Ureter (tissue), 1 donor: ENCODE measurements at regions not wholly inside any gene's neighbourhood (a gene's known extent, or its start where the extent isn't known, plus 50 kb on each side); places are given as distances from the start of the nearest gene placed in this dataset.

Source experiments
- DNase-seq: peaks from one replicate; pipeline ENCODE4 v3.0.0-alpha.2; 2020; ENCODE audit warnings: low spot score
- donor health status: DM: yes; HTN: yes; CAD: no.

DNA sequence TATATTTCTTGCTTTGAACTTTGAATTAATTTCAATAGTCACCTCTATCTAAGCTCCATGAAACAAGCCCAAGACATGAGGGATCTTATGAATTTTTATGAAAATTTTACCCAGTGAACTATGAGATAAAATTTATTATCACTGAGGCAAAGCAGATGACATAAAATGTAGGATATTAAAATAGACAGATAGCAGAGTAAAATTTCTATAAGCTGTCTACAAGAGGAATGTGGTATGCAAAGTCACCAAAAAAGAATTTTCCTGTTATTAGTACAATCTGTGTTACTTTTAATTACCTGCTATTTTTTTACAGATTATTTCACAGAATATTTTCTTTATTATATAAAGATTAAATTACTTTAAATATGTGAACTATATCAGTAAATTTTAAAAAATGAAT lies 2312.6 kb downstream of the PCDH9 start:
- no peak for DNase-seq

DNA sequence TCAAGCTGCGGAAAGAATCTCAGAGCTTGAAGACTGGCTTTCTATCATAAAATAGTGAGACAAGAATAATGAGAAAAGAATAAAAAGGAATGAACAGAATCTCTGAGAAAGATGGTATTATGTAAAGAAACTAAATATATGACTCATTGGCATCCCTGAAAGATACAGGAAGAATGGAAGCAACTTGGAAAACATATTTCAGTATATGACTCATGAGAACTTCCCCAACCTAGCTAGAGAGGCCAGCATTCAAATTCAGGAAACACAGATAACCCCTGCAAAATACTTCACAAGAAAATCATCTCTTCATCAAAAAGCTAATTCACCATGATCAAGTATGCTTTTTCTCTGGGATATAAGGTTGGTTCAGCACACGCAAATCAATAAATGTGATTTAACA lies 2318.0 kb downstream of the PCDH9 start:
- DNase-seq = no peak

DNA sequence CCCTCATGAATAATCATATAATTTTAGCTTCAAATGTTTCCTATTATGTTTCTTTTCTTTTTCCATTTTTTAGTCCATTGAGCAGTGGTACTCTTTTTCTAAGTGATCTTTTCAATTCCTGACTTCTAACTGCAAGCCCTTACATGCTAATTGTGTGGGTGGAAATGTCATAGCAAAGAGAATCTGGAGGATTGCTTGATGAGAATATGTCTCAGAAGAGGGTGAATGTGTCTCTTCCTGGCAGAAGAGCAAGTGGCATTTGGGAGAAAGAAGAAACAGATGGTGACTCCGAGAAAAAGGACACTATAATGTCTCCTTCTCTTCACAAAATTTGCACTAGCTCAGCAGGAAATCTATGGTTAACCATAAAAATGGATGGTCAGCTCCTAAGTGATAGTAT lies 2320.0 kb downstream of the PCDH9 start:
- DNase-seq = no peak

DNA sequence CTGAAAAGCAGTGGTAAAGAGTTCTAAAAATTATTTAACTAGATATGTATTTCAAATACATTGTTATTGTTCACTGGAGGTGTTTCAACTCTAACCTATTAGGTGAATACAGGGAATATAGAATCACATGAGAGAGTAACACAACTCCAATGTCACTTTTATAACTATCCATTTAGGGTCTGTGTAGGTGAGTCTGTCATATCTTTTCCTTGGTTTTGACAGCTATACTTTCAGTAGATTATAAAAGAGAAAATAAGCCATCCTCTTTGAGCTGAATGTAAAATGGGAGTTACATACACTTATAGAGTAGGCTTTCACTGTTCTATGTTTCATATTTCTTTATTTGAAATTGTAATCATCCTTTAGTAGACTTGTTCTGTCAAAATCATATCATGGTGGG lies 2321.0 kb downstream of the PCDH9 start:
- no peak for DNase-seq

DNA sequence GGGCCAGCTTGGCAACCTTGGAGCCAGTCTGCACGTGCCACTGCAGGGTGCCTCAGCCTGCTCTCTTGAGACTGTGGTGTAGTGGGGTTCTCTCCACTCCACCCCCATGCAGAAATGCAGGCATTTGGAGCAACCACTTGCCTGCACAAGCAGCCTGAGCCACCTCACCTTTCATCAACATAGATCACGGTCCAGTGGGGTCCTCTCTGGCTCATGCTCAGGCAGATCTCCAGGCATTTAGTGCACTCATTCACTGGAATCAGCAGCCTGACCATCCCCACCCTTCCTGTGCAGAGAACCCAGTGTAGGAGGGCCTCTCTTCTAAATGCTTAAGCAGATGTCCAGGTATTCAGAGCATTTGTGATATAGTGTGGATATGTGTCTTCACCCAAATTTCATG lies 2330.1 kb downstream of the PCDH9 start:
- no peak for DNase-seq

DNA sequence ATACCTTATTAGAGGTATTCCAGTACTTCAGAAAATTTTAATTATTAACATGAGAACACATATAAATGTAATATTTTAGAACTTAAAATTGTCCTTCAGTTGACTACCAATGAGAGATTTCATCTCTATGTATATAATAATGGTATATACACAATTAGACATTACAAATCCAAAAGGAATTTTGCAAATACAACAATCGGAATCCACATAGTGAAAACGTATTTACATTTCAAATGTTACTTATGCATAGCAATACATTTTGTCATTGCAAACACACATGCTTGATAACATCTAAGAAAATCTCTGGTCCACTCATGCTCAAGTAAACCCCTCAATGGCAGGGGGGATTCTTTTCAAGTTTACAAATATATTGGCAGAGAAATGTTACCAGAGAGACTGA lies 2345.2 kb downstream of the PCDH9 start:
- DNase-seq = no peak

DNA sequence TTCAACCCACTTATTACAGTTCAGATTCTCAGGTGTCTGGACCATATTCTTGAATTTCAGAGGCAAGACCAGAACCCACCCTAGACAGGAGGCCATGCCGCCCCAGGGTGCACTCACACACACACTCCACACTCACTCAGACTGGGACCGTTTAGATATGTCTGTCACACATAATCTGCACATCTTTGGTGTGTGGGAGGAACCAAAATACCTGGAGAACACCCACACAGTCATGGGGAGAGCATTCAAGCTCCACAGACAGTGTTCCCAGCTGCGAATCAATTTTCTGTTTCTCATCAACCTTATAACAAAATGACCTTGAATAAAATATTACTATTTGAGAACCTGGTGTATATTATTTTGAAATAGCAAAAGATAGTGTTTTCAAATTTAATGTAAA lies 2353.0 kb downstream of the PCDH9 start:
- DNase-seq = no peak

DNA sequence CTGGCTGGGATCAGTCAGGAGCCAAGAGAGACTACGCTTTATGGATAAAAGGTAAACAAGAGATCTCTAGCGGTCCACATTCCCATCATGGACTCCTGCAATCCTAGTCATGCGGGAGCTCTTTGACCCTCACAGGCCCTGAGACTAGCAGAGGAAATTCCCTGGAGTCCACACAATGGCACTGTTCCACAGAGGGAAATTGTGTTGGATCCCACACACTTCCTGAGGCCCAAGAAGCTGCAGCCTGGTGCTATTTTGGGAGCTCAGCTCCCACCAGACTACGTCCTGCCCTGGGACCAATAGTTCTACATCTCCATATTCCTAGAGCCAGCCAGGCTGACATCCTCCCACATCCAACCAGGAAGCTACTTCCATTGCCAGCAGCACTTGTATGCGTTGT lies 2358.4 kb downstream of the PCDH9 start:
- no peak for DNase-seq

DNA sequence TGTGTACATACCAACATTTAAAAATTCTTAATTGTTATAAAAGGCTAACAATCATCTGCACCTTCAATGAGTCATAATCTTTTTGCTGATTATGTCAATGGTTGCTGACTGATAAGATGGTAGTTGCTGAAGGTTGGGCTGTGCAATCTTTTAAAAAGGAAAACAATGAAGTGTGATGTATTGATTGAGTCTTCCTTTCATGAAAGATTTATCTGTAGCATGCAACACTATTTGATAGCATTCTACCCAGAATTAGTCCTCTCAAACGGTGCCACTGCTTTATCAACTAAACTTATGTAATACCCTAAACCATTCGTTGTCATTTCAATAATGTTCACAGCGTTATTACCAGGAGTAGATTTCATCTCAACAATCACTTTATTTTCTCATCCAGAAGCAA lies 2360.6 kb downstream of the PCDH9 start:
- DNase-seq = no peak

DNA sequence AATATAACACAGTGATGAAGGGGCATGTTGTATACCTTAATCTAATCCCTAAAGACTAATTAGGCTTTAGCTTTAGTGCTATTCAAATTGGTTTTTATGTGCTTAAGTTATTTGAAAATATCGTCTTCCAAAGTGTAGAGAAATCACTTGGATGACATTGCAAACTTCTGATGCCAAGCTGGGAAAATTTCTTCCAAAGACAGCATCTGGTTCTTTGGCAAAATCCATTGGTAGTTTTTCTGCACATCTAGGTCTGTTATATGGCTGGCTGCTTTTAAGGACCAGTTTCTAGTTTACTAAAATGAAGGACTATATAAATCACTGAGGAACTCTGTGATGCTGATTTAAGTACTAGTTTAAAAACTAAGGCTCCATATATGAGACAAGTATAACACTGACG lies 2362.3 kb downstream of the PCDH9 start:
- DNase-seq = no peak

DNA sequence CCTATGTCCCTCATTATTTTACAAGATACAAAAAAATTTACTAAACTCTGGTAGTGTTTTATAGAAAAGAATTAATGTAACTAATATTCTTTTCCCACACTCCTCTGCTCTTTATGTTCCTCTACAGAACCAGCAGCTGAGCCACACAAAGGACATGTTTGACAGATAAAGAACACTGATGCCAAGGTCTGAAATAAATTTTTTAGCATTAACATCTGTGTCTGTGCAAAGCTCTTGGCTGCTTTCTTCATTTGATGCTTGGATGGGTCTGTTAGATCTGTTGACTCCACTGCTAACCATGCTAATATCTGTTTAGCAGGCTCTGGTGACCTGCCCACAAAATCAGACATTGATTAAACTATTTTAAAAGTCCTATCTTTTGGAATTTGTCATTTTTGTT lies 2363.8 kb downstream of the PCDH9 start:
- no peak for DNase-seq

DNA sequence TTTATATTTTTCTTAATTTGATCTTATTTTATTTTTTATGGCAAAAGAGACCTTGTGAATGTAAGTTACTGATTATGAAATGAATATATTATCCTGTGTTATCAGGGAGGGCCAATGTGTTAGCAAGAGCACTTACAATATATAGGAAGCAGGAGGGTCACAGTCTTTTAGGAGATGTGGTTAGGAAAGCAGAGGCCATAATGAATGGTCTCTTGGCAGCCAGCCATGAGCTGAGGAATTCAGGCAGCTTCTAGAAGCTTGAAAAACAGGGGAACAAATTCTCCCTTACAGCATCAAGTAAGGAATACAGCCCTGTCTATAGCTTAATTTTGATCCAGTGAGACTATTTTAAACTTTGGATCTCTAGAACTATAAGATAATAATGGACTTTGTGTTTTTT lies 2374.6 kb downstream of the PCDH9 start:
- DNase-seq = no peak

DNA sequence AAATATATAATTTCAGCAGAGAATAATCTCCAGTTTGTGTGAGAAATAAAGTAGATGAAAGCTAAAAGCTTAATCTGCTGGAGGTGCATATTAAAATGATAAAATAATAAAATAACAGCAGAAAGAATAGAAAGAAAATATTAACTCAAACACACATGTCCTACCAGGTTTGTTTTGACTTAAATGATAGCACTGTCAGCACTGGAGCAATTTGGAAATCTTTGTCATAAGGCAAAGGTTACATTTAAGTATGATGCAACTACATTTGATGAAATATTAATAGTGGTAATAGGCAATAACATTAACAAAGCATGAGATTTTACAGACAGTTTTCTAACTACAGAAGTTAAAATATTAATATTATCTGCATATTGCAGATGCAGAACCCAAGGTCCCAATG lies 2380.1 kb downstream of the PCDH9 start:
- DNase-seq = no peak

DNA sequence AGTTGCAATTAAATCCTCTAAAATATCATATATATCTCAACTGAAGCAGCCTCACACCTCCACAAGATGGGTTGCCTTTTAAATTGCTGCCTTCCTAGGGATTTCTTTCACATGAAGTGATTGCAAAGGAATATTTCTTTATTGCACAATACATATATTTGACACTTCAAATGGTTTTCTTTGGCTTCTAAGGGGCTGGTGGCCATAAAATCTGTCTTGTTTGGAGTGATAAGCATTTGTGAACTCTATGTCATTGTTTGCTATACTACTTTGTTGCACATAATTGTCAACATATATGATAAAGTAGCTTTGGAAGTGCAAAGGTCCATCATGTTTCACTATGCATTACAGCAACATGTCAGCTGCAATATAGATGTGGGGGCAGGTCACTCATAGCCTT lies 2380.9 kb downstream of the PCDH9 start:
- DNase-seq = no peak

DNA sequence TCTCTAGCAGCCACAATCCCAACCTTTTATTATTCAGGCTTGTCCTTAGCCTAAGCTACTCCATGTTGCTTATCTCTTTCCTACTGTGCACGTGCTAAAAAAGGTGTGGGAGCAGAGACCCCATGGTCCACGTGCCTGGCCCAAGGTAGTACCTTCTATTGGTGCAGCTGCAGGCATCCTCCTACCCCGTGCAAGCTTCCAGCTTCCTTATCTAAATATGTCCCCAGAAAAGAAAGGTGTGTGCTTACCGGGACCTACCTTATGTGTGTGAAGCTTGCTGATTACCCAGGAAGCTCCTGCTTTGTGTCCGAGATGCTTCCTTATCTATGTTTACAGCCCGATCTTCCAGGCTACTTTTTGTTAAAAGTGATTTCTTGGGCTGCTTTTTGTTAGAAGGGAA lies 2382.4 kb downstream of the PCDH9 start:
- DNase-seq = no peak

DNA sequence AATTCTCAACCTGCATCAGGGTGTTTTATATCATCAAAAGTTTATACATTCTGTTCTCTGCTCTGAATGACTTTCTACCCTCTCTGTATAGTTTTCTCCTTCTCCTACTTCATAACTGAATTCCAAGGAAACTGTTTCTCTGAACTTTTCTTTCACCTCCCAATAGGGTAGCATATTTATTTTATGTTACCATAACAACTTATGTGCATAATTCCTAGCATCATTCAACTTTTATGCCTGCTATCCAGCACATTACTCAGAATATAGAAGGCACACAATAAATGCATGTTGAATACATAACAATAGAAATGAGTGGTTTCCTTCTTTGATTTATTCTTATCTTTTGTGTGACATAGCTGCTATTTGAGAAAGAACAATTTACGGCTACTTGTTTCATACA lies 2385.0 kb downstream of the PCDH9 start:
- no peak for DNase-seq

DNA sequence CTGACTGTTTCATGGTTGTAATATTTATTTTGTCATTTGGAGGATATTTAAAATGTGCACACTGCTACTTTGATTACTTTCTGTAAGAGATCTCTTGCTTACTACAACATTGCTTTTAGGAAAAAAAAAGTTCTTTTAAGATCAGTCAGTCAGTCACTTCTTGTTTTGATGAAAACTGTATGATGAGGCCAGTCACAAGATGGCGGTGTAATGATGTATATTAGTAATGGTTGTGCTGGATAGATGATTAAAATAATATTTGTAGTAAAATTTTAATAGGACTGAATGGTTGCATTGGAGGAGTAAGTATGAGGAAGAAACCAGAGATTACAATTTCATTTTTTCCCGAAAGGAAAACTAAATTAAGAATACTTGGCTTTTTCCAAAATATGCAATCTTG lies 2411.1 kb downstream of the PCDH9 start:
- no peak for DNase-seq

DNA sequence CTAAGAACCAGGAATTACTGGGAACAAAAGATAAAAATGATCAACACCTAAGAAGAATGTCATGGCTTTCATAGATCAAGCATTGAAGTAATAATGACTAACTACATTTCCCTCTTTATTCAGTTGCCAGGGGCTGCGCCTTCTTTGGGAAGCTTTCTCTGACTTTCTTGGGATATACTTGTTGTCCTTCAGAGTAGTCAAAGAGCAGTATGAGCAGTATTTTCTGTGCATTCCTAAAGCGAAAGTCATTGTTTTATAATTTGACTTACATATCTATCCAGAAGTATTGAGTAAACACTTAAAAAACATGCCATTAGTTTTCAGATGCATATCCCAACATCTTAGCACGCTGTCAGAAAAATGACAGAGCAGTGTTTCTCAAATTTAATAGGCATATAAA lies 2412.4 kb downstream of the PCDH9 start:
- DNase-seq = no peak

DNA sequence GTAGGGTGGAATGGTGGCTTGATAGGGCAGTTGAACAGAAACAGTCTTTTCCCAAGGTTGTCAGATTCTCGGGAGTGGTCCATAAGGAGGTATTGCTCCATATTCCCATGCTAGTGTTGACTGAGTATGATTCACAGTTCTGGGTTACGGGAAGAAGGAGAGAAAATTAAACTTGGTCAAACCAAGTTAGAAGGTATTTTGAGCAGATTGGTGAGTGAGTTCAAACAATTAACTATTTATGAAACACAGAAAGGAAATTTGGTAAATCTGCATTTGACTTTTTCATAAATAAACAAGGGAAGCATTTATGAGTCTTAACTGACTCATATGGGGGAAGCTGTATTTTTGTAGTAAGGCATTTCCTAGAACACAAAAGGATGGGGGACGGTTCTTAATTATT lies 2419.4 kb downstream of the PCDH9 start:
- DNase-seq = no peak

DNA sequence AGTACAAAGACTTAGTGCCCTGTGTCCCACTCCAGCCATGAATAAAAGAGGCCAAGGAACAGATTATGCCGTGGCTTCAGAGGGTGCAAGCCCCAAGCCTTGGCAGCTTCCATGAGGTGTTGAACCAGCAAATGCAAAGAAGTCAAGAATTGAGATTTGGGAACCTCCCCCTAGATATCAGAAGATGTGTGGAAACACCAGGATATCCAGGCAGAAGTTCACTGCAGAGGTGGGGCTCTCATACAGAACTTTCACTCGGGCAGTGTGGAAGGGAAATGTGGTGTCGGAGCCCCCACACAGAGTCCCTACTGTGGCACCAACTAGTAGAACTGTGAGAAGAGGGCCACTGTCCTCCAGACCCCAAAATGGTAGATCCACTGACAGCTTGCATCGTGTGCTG lies 2421.4 kb downstream of the PCDH9 start:
- no peak for DNase-seq

DNA sequence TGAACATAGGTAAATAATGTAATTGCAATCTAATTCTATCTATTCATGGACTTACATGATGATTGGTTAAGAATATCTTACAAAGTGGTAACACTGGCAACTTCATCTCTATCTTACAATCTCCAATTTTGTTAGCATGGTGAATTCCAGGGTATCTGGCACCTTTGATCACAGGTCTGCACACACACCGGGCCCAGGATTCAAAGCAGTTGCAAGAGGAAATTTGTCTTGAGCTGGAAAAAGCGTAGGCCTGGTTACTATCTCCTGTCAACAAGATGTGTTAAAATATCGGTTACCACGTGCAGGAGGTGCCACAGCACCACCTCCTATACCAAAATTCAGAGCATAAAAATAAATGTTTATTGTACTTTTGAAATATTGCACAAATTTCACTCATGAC lies 2428.4 kb downstream of the PCDH9 start:
- no peak for DNase-seq

DNA sequence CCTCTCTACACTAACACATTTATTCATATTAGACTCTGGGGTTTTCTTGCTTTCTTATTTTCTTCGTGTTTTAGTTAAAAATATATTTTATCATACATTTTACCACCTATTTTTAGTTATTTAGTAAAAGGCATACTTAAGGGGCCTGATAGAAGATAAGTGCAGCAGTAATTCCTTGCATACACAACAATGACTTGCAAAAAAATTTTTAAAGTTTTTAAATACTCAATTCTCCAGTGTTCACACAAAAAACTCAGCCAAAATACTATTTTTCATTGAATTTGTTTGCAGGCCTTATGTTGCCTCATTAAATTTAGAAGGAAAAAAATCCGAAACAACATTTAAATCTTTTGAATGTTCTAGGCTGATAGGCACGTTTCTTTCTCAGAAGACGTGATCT lies 2431.7 kb downstream of the PCDH9 start:
- no peak for DNase-seq

DNA sequence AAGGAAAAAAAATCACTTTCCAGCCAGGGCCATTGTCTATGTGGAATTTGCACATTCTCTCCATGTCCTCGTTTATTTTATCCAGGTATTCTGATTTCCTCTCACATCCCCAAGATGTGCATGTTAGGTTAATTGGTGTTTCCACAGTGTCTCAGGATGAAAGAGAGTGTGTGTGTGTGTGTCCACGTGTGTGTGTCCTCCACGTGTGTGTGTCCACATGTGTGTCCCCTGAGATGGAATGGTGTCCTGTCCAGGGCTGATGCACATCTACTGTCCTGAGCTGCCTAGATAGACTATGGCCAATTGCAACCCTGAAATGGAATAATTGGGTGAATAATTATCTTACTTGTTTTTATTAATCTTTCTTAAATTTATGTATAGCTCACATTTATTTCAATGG lies 2436.5 kb downstream of the PCDH9 start:
- no peak for DNase-seq

DNA sequence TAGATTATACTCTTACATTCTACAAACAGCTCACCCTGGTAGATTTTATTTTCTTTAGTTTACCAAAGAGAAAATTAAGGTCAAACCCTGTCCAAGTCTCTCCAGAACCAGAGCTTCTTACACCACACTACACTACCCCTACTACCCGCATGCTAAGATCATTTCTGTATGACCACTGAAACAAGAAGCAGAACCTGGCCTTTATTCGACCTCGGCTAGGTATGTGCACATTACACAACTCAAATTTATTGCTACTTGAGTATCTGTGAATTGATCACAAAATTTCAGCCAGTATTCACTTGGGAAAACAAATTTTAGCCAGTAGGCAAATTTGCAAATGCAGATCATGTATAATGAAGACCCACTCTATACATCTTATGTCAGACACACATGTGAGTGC lies 2437.0 kb downstream of the PCDH9 start:
- no peak for DNase-seq

DNA sequence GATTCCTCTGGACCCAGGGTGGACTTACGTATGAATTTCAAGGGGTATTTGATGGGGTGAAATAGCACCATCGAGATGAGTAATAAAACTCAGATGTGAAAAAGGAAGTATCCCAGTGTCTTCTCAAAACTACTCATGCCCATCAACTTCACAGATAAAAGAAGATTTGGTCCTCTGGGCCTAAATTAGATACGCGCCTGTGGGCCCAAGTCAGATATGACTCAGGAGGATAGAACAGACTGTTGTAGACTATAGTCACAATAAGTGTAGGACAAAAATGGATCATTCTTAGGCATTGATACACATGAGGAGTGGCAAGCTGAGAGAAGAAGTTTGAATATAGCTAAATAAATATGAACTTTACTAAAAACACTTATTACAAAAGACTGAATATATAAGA lies 2438.8 kb downstream of the PCDH9 start:
- DNase-seq = no peak
